ENCODE measurements at regions not wholly inside any gene's neighbourhood (a gene's known extent, or its start where the extent isn't known, plus 50 kb on each side); places are given as distances from the start of the nearest gene placed in this dataset.

DNA sequence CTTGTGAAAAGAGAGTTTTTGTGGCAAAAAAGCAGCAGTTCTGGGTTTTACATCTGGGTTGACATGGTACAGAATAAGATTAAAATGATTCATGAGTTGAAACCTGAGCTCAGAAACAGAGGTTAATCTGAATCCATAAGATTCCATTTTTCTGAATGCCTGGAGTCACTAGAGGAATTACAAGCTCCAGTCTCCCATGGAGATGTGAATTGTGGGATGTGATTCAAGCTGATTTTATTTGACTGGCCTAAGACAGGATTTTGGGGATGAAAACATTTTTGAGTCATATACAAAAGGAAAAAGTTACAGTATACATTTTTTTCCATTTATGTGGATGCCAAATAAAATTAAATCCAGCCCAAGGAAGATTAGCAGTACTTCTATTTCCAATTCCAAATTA, 161.1 kb downstream of the RBM46 start:
- TF ChIP-seq, protein P1, sequence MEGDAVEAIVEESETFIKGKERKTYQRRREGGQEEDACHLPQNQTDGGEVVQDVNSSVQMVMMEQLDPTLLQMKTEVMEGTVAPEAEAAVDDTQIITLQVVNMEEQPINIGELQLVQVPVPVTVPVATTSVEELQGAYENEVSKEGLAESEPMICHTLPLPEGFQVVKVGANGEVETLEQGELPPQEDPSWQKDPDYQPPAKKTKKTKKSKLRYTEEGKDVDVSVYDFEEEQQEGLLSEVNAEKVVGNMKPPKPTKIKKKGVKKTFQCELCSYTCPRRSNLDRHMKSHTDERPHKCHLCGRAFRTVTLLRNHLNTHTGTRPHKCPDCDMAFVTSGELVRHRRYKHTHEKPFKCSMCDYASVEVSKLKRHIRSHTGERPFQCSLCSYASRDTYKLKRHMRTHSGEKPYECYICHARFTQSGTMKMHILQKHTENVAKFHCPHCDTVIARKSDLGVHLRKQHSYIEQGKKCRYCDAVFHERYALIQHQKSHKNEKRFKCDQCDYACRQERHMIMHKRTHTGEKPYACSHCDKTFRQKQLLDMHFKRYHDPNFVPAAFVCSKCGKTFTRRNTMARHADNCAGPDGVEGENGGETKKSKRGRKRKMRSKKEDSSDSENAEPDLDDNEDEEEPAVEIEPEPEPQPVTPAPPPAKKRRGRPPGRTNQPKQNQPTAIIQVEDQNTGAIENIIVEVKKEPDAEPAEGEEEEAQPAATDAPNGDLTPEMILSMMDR (IDR thresholded peaks at IDR 0.05), result no peak
- TF ChIP-seq POLR2AphosphoS5 (IDR thresholded peaks at IDR 0.05) (no peak), POLR2A (IDR thresholded peaks at IDR 0.05) (no peak)
